Neuronal stem cell (in vitro differentiated cells): ENCODE measurements at regions not wholly inside any gene's neighbourhood (a gene's known extent, or its start where the extent isn't known, plus 50 kb on each side); places are given as distances from the start of the nearest gene placed in this dataset.

Experiments used
- DNase-seq: peaks from one replicate; pipeline ENCODE4 v3.0.0-alpha.2; 2013; ENCODE audit warnings: low spot score
- H2AFZ ChIP-seq: one replicate; pipeline ENCODE4 v1.6.1; 2013; ENCODE audit warnings: mild to moderate bottlenecking, low read length, inconsistent platforms
- H2AK5ac ChIP-seq: 2 replicates; pipeline ENCODE4 v1.6.1; 2013; ENCODE audit warnings: low read depth, mild to moderate bottlenecking, inconsistent platforms, low read length, moderate library complexity, mixed read lengths
- H2BK120ac ChIP-seq: 2 replicates; pipeline ENCODE4 v1.6.1; 2013; ENCODE audit warnings: low read depth, mild to moderate bottlenecking, inconsistent platforms, low read length, moderate library complexity, mixed read lengths
- H2BK12ac ChIP-seq: one replicate; pipeline ENCODE4 v1.6.1; 2013; ENCODE audit warnings: low read length, inconsistent platforms
- H2BK15ac ChIP-seq: 2 replicates; pipeline ENCODE4 v1.6.1; 2013; ENCODE audit warnings: mild to moderate bottlenecking, low read length, inconsistent platforms, mixed read lengths
- H2BK5ac ChIP-seq: one replicate; pipeline ENCODE4 v1.6.1; 2013; ENCODE audit warnings: inconsistent platforms, mild to moderate bottlenecking, low read length, moderate library complexity
- H3K14ac ChIP-seq: one replicate; pipeline ENCODE4 v1.6.1; 2013; ENCODE audit warnings: low read length, inconsistent platforms
- H3K18ac ChIP-seq: 2 replicates; pipeline ENCODE4 v1.6.1; 2013; ENCODE audit warnings: low read length, inconsistent platforms
- H3K23ac ChIP-seq: 2 replicates; pipeline ENCODE4 v1.6.1; 2013; ENCODE audit warnings: low read depth, mild to moderate bottlenecking, mixed read lengths, low read length, inconsistent platforms; ENCODE audit not compliant: poor library complexity
- H3K27ac ChIP-seq: replicated peaks from 3 replicates; pipeline ENCODE4 v1.5.1; 2013; ENCODE audit warnings: low read length, inconsistent platforms
- H3K27me3 ChIP-seq, 3 experiments: 2 replicates each; pipeline ENCODE4 v1.6.1; 2013; ENCODE audit warnings: low read length in 3 of 3, mild to moderate bottlenecking in 2 of 3, inconsistent platforms in 1 of 3, low read depth in 1 of 3, mixed read lengths in 1 of 3, moderate library complexity in 1 of 3; ENCODE audit not compliant: control insufficient read depth in 3 of 3, insufficient read depth in 3 of 3
- H3K36me3 ChIP-seq, 2 donors: replicated peaks in 1 of 2; 2 replicates each; pipeline ENCODE4 v1.6.1; 2013; ENCODE audit warnings: low read length in 2 of 2; ENCODE audit not compliant: control insufficient read depth in 2 of 2, insufficient read depth in 2 of 2
- H3K4ac ChIP-seq: 2 replicates; pipeline ENCODE4 v1.6.1; 2013; ENCODE audit warnings: inconsistent platforms, mild to moderate bottlenecking, low read length, moderate library complexity
- H3K4me1 ChIP-seq, 2 donors: 1 replicate in 1 of 2; 2 replicates in 1 of 2; pipeline ENCODE4 v1.6.1; 2013; ENCODE audit warnings: low read length in 2 of 2, low read depth in 1 of 2; ENCODE audit not compliant: control insufficient read depth in 2 of 2, insufficient read depth in 1 of 2
- H3K4me2 ChIP-seq: one replicate; pipeline ENCODE4 v1.6.1; 2013; ENCODE audit warnings: mild to moderate bottlenecking, low read length, inconsistent platforms; ENCODE audit not compliant: insufficient read depth, poor library complexity, severe bottlenecking
- H3K4me3 ChIP-seq, 2 donors: 2 replicates each; pipeline ENCODE4 v1.5.1; 2013; ENCODE audit warnings: low read length in 2 of 2, mild to moderate bottlenecking in 2 of 2, inconsistent platforms in 1 of 2, moderate library complexity in 1 of 2
- H3K79me1 ChIP-seq: one replicate; pipeline ENCODE4 v1.6.1; 2013; ENCODE audit warnings: low read depth, mild to moderate bottlenecking, inconsistent platforms, low read length, moderate library complexity
- H3K9ac ChIP-seq: one replicate; pipeline ENCODE4 v1.6.1; 2013; ENCODE audit warnings: mild to moderate bottlenecking, low read depth, low read length, inconsistent platforms; ENCODE audit not compliant: poor library complexity
- H3K9me3 ChIP-seq, 2 donors: replicated peaks in 1 of 2; 2 replicates each; pipeline versions ENCODE3 to v1.6.1; 2013; ENCODE audit warnings: low read length in 2 of 2, mild to moderate bottlenecking in 2 of 2, inconsistent platforms in 1 of 2, low read depth in 1 of 2, mixed read lengths in 1 of 2, moderate library complexity in 1 of 2; ENCODE audit not compliant: control insufficient read depth in 2 of 2, insufficient read depth in 1 of 2
- H4K8ac ChIP-seq: one replicate; pipeline ENCODE4 v1.6.1; 2013; ENCODE audit warnings: low read depth, mild to moderate bottlenecking, inconsistent platforms, low read length, moderate library complexity
- H4K91ac ChIP-seq: one replicate; pipeline ENCODE4 v1.6.1; 2013; ENCODE audit warnings: low read length, low read depth, mild to moderate bottlenecking, inconsistent platforms; ENCODE audit not compliant: poor library complexity
- WGBS, 2 donors: extraction: QIAGEN DNeasy Blood & Tissue Kit; methylation state at CpG; one replicate each; pipeline ENCODE4 v1.1.7; 2013; ENCODE audit warnings: missing lambda C conversion rate in 2 of 2, mixed read lengths in 1 of 2; ENCODE audit not compliant: insufficient read length in 2 of 2, insufficient replicate concordance in 1 of 2; ENCODE audit errors: extremely low coverage in 2 of 2; 5-methylcytosine and 5-hydroxymethylcytosine counted together

DNA sequence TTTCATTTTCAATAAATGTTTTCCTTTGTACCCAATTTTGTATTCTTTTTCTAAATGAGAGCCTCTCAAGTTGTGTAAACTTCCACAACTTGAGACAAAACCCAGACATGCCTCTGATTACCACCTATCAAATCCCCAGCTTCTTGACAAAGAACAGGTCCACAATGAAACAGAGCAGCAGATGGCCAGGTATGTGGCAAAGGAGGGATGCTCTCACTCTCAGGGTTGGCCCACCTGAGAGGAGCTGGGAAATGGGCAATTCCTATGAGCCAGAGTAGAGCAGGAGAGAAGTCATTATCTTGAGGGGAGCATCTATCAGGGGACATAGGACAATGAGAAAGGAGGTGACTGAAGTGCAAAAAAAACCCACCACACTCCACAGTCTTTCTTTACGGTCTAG, 273.5 kb upstream of the FAM241A start:
- no peak overlapping the region for H4K8ac ChIP-seq
- H3K27me3 ChIP-seq: no peaks in the 10 kb centered on the region
- H3K4me3 ChIP-seq: no peak overlapping the region
- DNase-seq: no peak
- no peak overlapping the region for H3K23ac ChIP-seq
- no peak overlapping the region for H2BK5ac ChIP-seq
- H2AK5ac ChIP-seq: no peak overlapping the region
- no peaks in the 10 kb centered on the region for H3K9me3 ChIP-seq
- H2AFZ ChIP-seq: no peak overlapping the region
- no peak overlapping the region for H3K27ac ChIP-seq
- H3K9ac ChIP-seq: no peak overlapping the region
- no peaks in the 10 kb centered on the region for H3K79me1 ChIP-seq
- no peaks in the 10 kb centered on the region for H3K36me3 ChIP-seq
- no peak overlapping the region for H3K4ac ChIP-seq
- peaks cover 0 to 3% of the 10 kb centered on the region in 2 donors for H3K4me1 ChIP-seq
- no peak overlapping the region for H3K14ac ChIP-seq
- no peak overlapping the region for H2BK120ac ChIP-seq
- WGBS, 2 donors: no CpG with 5 or more reads among the region's 1 CpG
- H2BK15ac ChIP-seq: no peak overlapping the region
- no peak overlapping the region for H2BK12ac ChIP-seq
- no peak overlapping the region for H3K4me2 ChIP-seq
- H3K18ac ChIP-seq: no peak overlapping the region
- no peak overlapping the region for H4K91ac ChIP-seq

DNA sequence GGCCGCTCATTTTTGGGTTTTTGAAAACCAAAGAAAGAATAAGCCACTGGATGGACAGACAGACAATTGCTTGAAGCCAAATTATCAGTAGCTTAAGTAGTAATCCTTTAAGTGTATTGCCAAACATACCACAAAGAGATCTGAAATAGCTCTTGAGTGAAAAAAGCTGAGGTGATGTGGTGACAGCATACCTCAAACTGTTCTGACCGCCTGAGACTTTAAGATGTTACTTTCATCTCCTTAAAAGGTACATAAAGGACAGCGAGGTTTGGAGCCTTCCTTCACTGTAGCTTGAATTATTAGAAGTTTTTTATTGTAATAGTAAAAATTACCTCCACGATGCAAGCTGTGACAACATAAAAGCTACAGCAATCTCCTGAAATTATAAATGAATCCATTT, 271.5 kb upstream of the FAM241A start:
- Histone ChIP-seq H3K27me3 (no peaks in the 10 kb centered on the region), H3K18ac (no peak overlapping the region), H2AFZ (no peak overlapping the region), H3K9ac (no peak overlapping the region), H4K91ac (no peak overlapping the region), H3K4me3 (no peak overlapping the region), H3K79me1 (no peaks in the 10 kb centered on the region), H3K4ac (no peak overlapping the region), H3K23ac (no peak overlapping the region), H3K27ac (no peak overlapping the region), H3K4me1 (peaks cover 0 to 3% of the 10 kb centered on the region in 2 donors), H4K8ac (no peak overlapping the region), H3K36me3 (no peaks in the 10 kb centered on the region), H2BK5ac (no peak overlapping the region), H3K4me2 (no peak overlapping the region), H2BK15ac (no peak overlapping the region), H3K14ac (no peak overlapping the region), H2BK120ac (no peak overlapping the region), H2BK12ac (no peak overlapping the region), H2AK5ac (no peak overlapping the region), H3K9me3 (no peaks in the 10 kb centered on the region)
- DNase-seq: no peak
- no CpG with 5 or more reads among the region's 4 CpGs for WGBS, 2 donors

DNA sequence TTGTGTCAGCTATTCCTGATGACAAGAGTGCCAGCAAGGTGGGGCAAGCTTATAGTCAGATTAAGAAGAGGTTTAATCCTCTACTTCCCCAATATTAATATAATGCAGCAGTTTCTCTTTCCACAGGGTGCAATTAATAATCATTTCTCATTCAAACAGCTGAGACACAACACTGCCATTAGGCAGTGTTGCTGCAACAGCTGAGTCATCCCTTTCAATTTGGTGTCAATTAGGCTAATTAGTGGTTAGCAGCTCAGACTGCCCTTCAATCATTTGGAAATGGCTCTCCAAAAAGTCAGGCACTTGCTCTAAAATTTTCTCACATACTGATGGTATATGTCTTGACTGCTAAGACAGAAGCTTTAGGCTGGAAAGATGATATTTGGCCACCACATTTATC, 265.7 kb upstream of the FAM241A start:
- Histone ChIP-seq H3K23ac (no peak overlapping the region), H3K27ac (no peak overlapping the region), H3K27me3 (no peaks in the 10 kb centered on the region), H3K79me1 (no peaks in the 10 kb centered on the region), H4K91ac (no peak overlapping the region), H2BK5ac (no peak overlapping the region), H2BK120ac (no peak overlapping the region), H2AFZ (no peak overlapping the region), H3K36me3 (no peaks in the 10 kb centered on the region), H3K14ac (no peak overlapping the region), H3K4ac (no peak overlapping the region), H3K4me1 (peaks cover 0 to 6% of the 10 kb centered on the region in 2 donors), H3K9me3 (no peaks in the 10 kb centered on the region), H3K18ac (no peak overlapping the region), H4K8ac (no peak overlapping the region), H2BK15ac (no peak overlapping the region), H3K4me3 (no peak overlapping the region), H2BK12ac (no peak overlapping the region), H3K9ac (no peak overlapping the region), H2AK5ac (no peak overlapping the region), H3K4me2 (no peak overlapping the region)
- DNase-seq: no peak

- Histone ChIP-seq H3K79me1 (no peaks in the 10 kb centered on the region), H2AFZ (no peak overlapping the region), H3K4me3 (no peak overlapping the region), H3K4me2 (no peak overlapping the region), H3K18ac (no peak overlapping the region), H3K27me3 (no peaks in the 10 kb centered on the region), H4K8ac (no peak overlapping the region), H3K9me3 (no peaks in the 10 kb centered on the region), H2BK15ac (no peak overlapping the region), H3K23ac (no peak overlapping the region), H4K91ac (no peak overlapping the region), H3K4ac (no peak overlapping the region), H2BK120ac (no peak overlapping the region), H3K36me3 (no peaks in the 10 kb centered on the region), H3K4me1 (peaks cover 0 to 6% of the 10 kb centered on the region in 2 donors), H2AK5ac (no peak overlapping the region), H3K27ac (no peak overlapping the region), H3K9ac (no peak overlapping the region), H3K14ac (no peak overlapping the region), H2BK5ac (no peak overlapping the region), H2BK12ac (no peak overlapping the region)
- no peak for DNase-seq
- no CpG with 5 or more reads among the region's 4 CpGs for WGBS, 2 donors
Measured at GRCh38 chr4:111880116-111880515, 265.1 kb upstream of the FAM241A start.
